IMR-90 (cell line): ENCODE measurements at regions not wholly inside any gene's neighbourhood (a gene's known extent, or its start where the extent isn't known, plus 50 kb on each side); places are given as distances from the start of the nearest gene placed in this dataset.

Experiments
- ATAC-seq: fragments of 200-7000 bp; cut with Tn5 transposase; 2 replicates; pipeline ENCODE4 v1.9.1; 2020; ENCODE audit warnings: low read depth, mild to moderate bottlenecking, moderate library complexity
- BruUV-seq: library from RNA; stranded (reverse); fragments of 400-500 nt; replicated peaks from 2 replicates; lab custom pipeline; 2021; lab: Mats Ljungman, UMichigan
- CTCF ChIA-PET: fragments of 300-600 bp; formaldehyde crosslinking; extraction: SDS; loops from one replicate; lab custom pipeline; 2021; ENCODE audit warnings: antibody characterized with exemption; lab: Yijun Ruan, JAX
- POLR2A ChIA-PET: fragments of 300-600 bp; sonication (Branson Sonifier 250); formaldehyde crosslinking; loops from one replicate; lab custom pipeline; 2022; ENCODE audit warnings: antibody characterized with exemption; ENCODE audit not compliant: unreplicated experiment; lab: Charles Lee
- DNase-seq: peaks from one replicate; pipeline ENCODE4 v3.0.0; 2013
- H2AFZ ChIP-seq: replicated peaks from 2 replicates; pipeline ENCODE3; 2013; ENCODE audit warnings: low read length, mild to moderate bottlenecking; ENCODE audit not compliant: poor library complexity
- H2AK5ac ChIP-seq: 2 replicates; pipeline ENCODE4 v1.6.1; 2013; ENCODE audit warnings: low read depth, low read length, inconsistent platforms
- H2AK9ac ChIP-seq: replicated peaks from 2 replicates; pipeline ENCODE3; 2013; ENCODE audit warnings: mild to moderate bottlenecking, low read depth, low read length, moderate library complexity; ENCODE audit not compliant: poor library complexity
- H2BK120ac ChIP-seq: 2 replicates; pipeline ENCODE4 v1.6.1; 2013; ENCODE audit warnings: low read depth, low read length, inconsistent platforms
- H2BK15ac ChIP-seq: 3 replicates; pipeline ENCODE4 v1.6.1; 2013; ENCODE audit warnings: low read depth, low read length, inconsistent platforms
- H2BK20ac ChIP-seq: 2 replicates; pipeline ENCODE4 v1.6.1; 2013; ENCODE audit warnings: low read depth, mild to moderate bottlenecking, inconsistent platforms, low read length, moderate library complexity
- H2BK5ac ChIP-seq: 2 replicates; pipeline ENCODE4 v1.6.1; 2013; ENCODE audit warnings: mild to moderate bottlenecking, low read depth, low read length, inconsistent platforms; ENCODE audit not compliant: poor library complexity, severe bottlenecking
- H3K14ac ChIP-seq: replicated peaks from 2 replicates; pipeline ENCODE4 v1.6.1; 2013; ENCODE audit warnings: low read depth, low read length, inconsistent platforms
- H3K18ac ChIP-seq: 2 replicates; pipeline ENCODE4 v1.6.1; 2013; ENCODE audit warnings: low read depth, low read length, control low read depth
- H3K23ac ChIP-seq: 2 replicates; pipeline ENCODE4 v1.6.1; 2013; ENCODE audit warnings: low read depth, low read length, inconsistent platforms
- H3K27ac ChIP-seq: 2 replicates; pipeline ENCODE4 v1.5.1; 2013; ENCODE audit warnings: mild to moderate bottlenecking, control low read depth, low read length; ENCODE audit not compliant: insufficient read depth
- H3K27me3 ChIP-seq: 2 replicates; pipeline ENCODE4 v1.6.1; 2013; ENCODE audit warnings: low read length; ENCODE audit not compliant: control insufficient read depth, insufficient read depth
- H3K36me3 ChIP-seq: 2 replicates; pipeline ENCODE4 v1.6.1; 2013; ENCODE audit warnings: low read length, mixed read lengths; ENCODE audit not compliant: control insufficient read depth, insufficient read depth
- H3K4ac ChIP-seq: 2 replicates; pipeline ENCODE4 v1.6.1; 2013; ENCODE audit warnings: low read depth, low read length, inconsistent platforms
- H3K4me1 ChIP-seq: 2 replicates; pipeline ENCODE4 v1.6.1; 2013; ENCODE audit warnings: low read length, mixed read lengths; ENCODE audit not compliant: control insufficient read depth, insufficient read depth
- H3K4me2 ChIP-seq: 2 replicates; pipeline ENCODE4 v1.6.1; 2013; ENCODE audit warnings: low read depth, mild to moderate bottlenecking, control low read depth, low read length, moderate library complexity
- H3K4me3 ChIP-seq: 2 replicates; pipeline ENCODE4 v1.5.1; 2013; ENCODE audit warnings: low read depth, mild to moderate bottlenecking, control low read depth, low read length, moderate library complexity; ENCODE audit not compliant: insufficient read depth
- H3K56ac ChIP-seq: 2 replicates; pipeline ENCODE4 v1.6.1; 2013; ENCODE audit warnings: low read length, inconsistent platforms; ENCODE audit not compliant: insufficient read depth; ENCODE audit errors: extremely low read depth
- H3K79me1 ChIP-seq, 2 experiments: 2 replicates each; pipeline ENCODE4 v1.6.1; 2013; ENCODE audit warnings: low read length in 2 of 2, inconsistent platforms in 1 of 2, low read depth in 1 of 2
- H3K9ac ChIP-seq: 2 replicates; pipeline ENCODE4 v1.6.1; 2013; ENCODE audit warnings: low read depth, low read length, control low read depth
- H3K9me1 ChIP-seq: 2 replicates; pipeline ENCODE4 v1.6.1; 2013; ENCODE audit warnings: low read length, inconsistent platforms; ENCODE audit not compliant: insufficient read depth
- H3K9me3 ChIP-seq: 2 replicates; pipeline ENCODE4 v1.6.1; 2013; ENCODE audit warnings: low read length; ENCODE audit not compliant: control insufficient read depth, insufficient read depth
- H4K20me1 ChIP-seq: 2 replicates; pipeline ENCODE4 v1.6.1; 2013; ENCODE audit warnings: low read length, inconsistent platforms; ENCODE audit not compliant: insufficient read depth
- H4K5ac ChIP-seq: 2 replicates; pipeline ENCODE4 v1.6.1; 2013; ENCODE audit warnings: mild to moderate bottlenecking, low read depth, low read length, control low read depth
- H4K8ac ChIP-seq, 2 experiments: 2 replicates each; pipeline ENCODE4 v1.6.1; 2013; ENCODE audit warnings: low read depth in 2 of 2, low read length in 2 of 2, control low read depth in 1 of 2, inconsistent platforms in 1 of 2
- H4K91ac ChIP-seq: 2 replicates; pipeline ENCODE4 v1.6.1; 2013; ENCODE audit warnings: low read depth, low read length, inconsistent platforms; ENCODE audit not compliant: insufficient read depth
- BHLHE40 ChIP-seq: fragments of 150-350 bp; IDR thresholded peaks from 2 replicates; pipeline ENCODE4 v1.6.1; 2016; ENCODE audit warnings: mild to moderate bottlenecking, low read depth, low read length
- CEBPB ChIP-seq: IDR thresholded peaks from 2 replicates; pipeline ENCODE4 v1.6.1; 2012; ENCODE audit warnings: low read depth, low read length, improper control_type of control experiment
- CHD1 ChIP-seq: IDR thresholded peaks from 2 replicates; pipeline ENCODE4 v1.6.1; 2012; ENCODE audit warnings: low read depth, low read length, improper control_type of control experiment
- ELK1 ChIP-seq: fragments of 150-350 bp; IDR thresholded peaks from 2 replicates; pipeline ENCODE4 v1.6.1; 2016; ENCODE audit warnings: low read depth, mild to moderate bottlenecking, low read length, moderate library complexity, borderline replicate concordance
- FOS ChIP-seq: fragments of 150-350 bp; IDR thresholded peaks from 2 replicates; pipeline ENCODE4 v1.6.1; 2016; ENCODE audit warnings: low read depth, low read length
- MAFK ChIP-seq: IDR thresholded peaks from 2 replicates; pipeline ENCODE4 v1.6.1; 2012; ENCODE audit warnings: low read depth, low read length, improper control_type of control experiment
- MAZ ChIP-seq: IDR thresholded peaks from 2 replicates; pipeline ENCODE4 v1.6.1; 2012; ENCODE audit warnings: low read depth, mild to moderate bottlenecking, low read length, improper control_type of control experiment, moderate library complexity, borderline replicate concordance
- MXI1 ChIP-seq: IDR thresholded peaks from 2 replicates; pipeline ENCODE4 v1.6.1; 2012; ENCODE audit warnings: low read depth, mild to moderate bottlenecking, low read length, moderate library complexity, borderline replicate concordance
- RAD21 ChIP-seq: IDR thresholded peaks from 2 replicates; pipeline ENCODE4 v1.6.1; 2012; ENCODE audit warnings: low read length, improper control_type of control experiment
- RCOR1 ChIP-seq: IDR thresholded peaks from 2 replicates; pipeline ENCODE4 v1.6.1; 2012; ENCODE audit warnings: mild to moderate bottlenecking, low read length, improper control_type of control experiment; ENCODE audit not compliant: insufficient replicate concordance
- WGBS, 2 experiments: methylation state at CpG; one replicate each; pipeline versions ENCODE4 v1.1.5 to v1.1.7; 2013; ENCODE audit warnings: missing lambda C conversion rate in 2 of 2; ENCODE audit not compliant: insufficient read length in 1 of 2; ENCODE audit errors: extremely low coverage in 2 of 2; 5-methylcytosine and 5-hydroxymethylcytosine counted together
- dilution Hi-C: fragments of 300-500 bp; cut with HindIII; formaldehyde crosslinking; loops from one replicate; pipeline ENCODE4 v1.14.3; 2018; ENCODE audit warnings: low sequenced_read_pairs; ENCODE audit not compliant: unreplicated experiment
- in situ Hi-C: fragments of 300-500 bp; cut with MboI; formaldehyde crosslinking; loops from 3 replicates; pipeline ENCODE4 v1.14.3; 2019; ENCODE audit warnings: low sequenced_read_pairs, inconsistent platforms, mixed read lengths
- intact Hi-C: fragments of 100-400 bp; cut with micrococcal nuclease; formaldehyde crosslinking; loops from 2 replicates; pipeline ENCODE4 v1.10.0; 2022

- dilution Hi-C loops, result no loop called here
- no peak overlapping the region for H2AK9ac ChIP-seq
- no peaks in the 10 kb centered on the region for H3K36me3 ChIP-seq
- H3K56ac ChIP-seq, result no peak overlapping the region; the same call in 1 of the 2 replicates
- H4K5ac ChIP-seq, result no peak overlapping the region; the same call in 1 of the 2 replicates
- no peak overlapping the region for H3K23ac ChIP-seq
- DNase-seq, result peak; percentile 97
- intact Hi-C loops, result loop anchor here (5.0 kb wide), 1 partner anchor 38 kb away; no protein-coding TSS in a partner anchor
- H3K9me1 ChIP-seq, result peaks cover 7% of the 10 kb centered on the region
- CTCF ChIA-PET, result interaction anchor here (1.0 to 1.3 kb wide), 2 partner anchors 10 to 16 kb away, joined by 3 to 5 read pairs; no protein-coding TSS in a partner anchor
- TF ChIP-seq MAZ (peak; percentile 42; the same call in 1 of the 2 replicates), ELK1 (no peak), RAD21 (no peak), MXI1 (no peak), BHLHE40 (0 out of 2 replicates have a peak, but pooled peaks have one; percentile 7), CEBPB (peak; percentile 88), RCOR1 (no peak), FOS (peak; percentile 48; the same call in 1 of the 2 replicates), CHD1 (no peak), MAFK (no peak)
- 0 out of 2 replicates have a peak overlapping the region, but pooled peaks have one; percentile 43 for H4K91ac ChIP-seq
- BruUV-seq, result no TSS peak
- peak overlapping the region; percentile 19 to 71; a peak in 2 of 4 replicates for H4K8ac ChIP-seq
- H3K9me3 ChIP-seq, result no peaks in the 10 kb centered on the region; the same call in 1 of the 2 replicates
- in situ Hi-C loops, result no loop called here
- peak; percentile 95 for ATAC-seq
- H3K79me1 ChIP-seq, result peaks cover 0 to 6% of the 10 kb centered on the region in 2 experiments; a peak in 2 of 4 replicates
- H2AFZ ChIP-seq, result no peak overlapping the region
- peaks cover 16% of the 10 kb centered on the region for H3K4me1 ChIP-seq
- peak overlapping the region; percentile 28; the same call in 1 of the 2 replicates for H2BK20ac ChIP-seq
- H3K14ac ChIP-seq, result no peak overlapping the region
- H3K4ac ChIP-seq, result peak overlapping the region; percentile 30; the same call in 1 of the 2 replicates
- no peaks in the 10 kb centered on the region for H4K20me1 ChIP-seq
- H3K27ac ChIP-seq, result peak overlapping the region; percentile 94; the same call in 1 of the 2 replicates
- no peak overlapping the region; the same call in 2 of the 3 replicates for H2BK15ac ChIP-seq
- H2BK120ac ChIP-seq, result peak overlapping the region; percentile 38
- H2BK5ac ChIP-seq, result peak overlapping the region; percentile 97
- no peak overlapping the region for H3K4me2 ChIP-seq
- H3K4me3 ChIP-seq, result no peak overlapping the region
- peak overlapping the region; percentile 99 for H3K18ac ChIP-seq
- no peak overlapping the region for H3K9ac ChIP-seq
- no CpG with 5 or more reads among the region's 3 CpGs for WGBS, 2 experiments
- no peak overlapping the region for H2AK5ac ChIP-seq
- no peaks in the 10 kb centered on the region for H3K27me3 ChIP-seq
- POLR2A ChIA-PET, result interaction anchor here (1.0 kb wide), 1 partner anchor 917 kb away, joined by 3 read pairs; no protein-coding TSS in a partner anchor
Measured at GRCh38 chr6:74289884-74290283, 593.9 kb downstream of the CD109 start.
